GM23248 (cell line): ENCODE measurements at regions not wholly inside any gene's neighbourhood (a gene's known extent, or its start where the extent isn't known, plus 50 kb on each side); places are given as distances from the start of the nearest gene placed in this dataset.

Source experiments
- DNase-seq: peaks from one replicate; pipeline ENCODE4 v3.0.0-alpha.2; 2015
- H2AFZ ChIP-seq: fragments of 200-600 bp; sonication (generic); 2 replicates; pipeline ENCODE4 v1.6.1; 2016; ENCODE audit warnings: antibody characterized with exemption
- H3F3A ChIP-seq: fragments of 200-600 bp; sonication (generic); 2 replicates; pipeline ENCODE4 v1.6.1; 2016; ENCODE audit warnings: mild to moderate bottlenecking, antibody characterized with exemption, mixed run types; ENCODE audit not compliant: insufficient read depth
- H3K27ac ChIP-seq: fragments of 200-600 bp; sonication (generic); 2 replicates; pipeline ENCODE4 v1.5.1; 2016; ENCODE audit warnings: mild to moderate bottlenecking
- H3K27me3 ChIP-seq: fragments of 200-600 bp; sonication (generic); replicated peaks from 2 replicates; pipeline ENCODE4 v1.6.1; 2016; ENCODE audit warnings: mild to moderate bottlenecking; ENCODE audit not compliant: insufficient read depth
- H3K36me3 ChIP-seq: fragments of 200-600 bp; sonication (generic); 2 replicates; pipeline ENCODE4 v1.6.1; 2016; ENCODE audit warnings: low read depth, mild to moderate bottlenecking
- H3K4me1 ChIP-seq: fragments of 200-600 bp; sonication (generic); 2 replicates; pipeline ENCODE4 v1.6.1; 2016; ENCODE audit warnings: mild to moderate bottlenecking; ENCODE audit not compliant: insufficient read depth
- H3K4me2 ChIP-seq: fragments of 200-600 bp; sonication (generic); one replicate; pipeline ENCODE4 v1.6.1; 2016; ENCODE audit warnings: mild to moderate bottlenecking; ENCODE audit not compliant: unreplicated experiment
- H3K4me3 ChIP-seq: fragments of 200-600 bp; sonication (generic); 2 replicates; pipeline ENCODE4 v1.5.1; 2016; ENCODE audit warnings: mild to moderate bottlenecking
- H3K79me2 ChIP-seq: fragments of 200-600 bp; sonication (generic); 2 replicates; pipeline ENCODE4 v1.6.1; 2016; ENCODE audit warnings: mild to moderate bottlenecking; ENCODE audit not compliant: insufficient read depth
- H3K9ac ChIP-seq: fragments of 200-600 bp; sonication (generic); 2 replicates; pipeline ENCODE4 v1.6.1; 2016; ENCODE audit warnings: mild to moderate bottlenecking
- H3K9me2 ChIP-seq: fragments of 200-600 bp; sonication (generic); 2 replicates; pipeline ENCODE4 v1.6.1; 2016; ENCODE audit warnings: mixed run types, mild to moderate bottlenecking, moderate library complexity; ENCODE audit not compliant: insufficient read depth
- H3K9me3 ChIP-seq: fragments of 200-600 bp; sonication (generic); one replicate; pipeline ENCODE4 v1.6.1; 2017; ENCODE audit warnings: low read depth
- H4K20me1 ChIP-seq: fragments of 200-600 bp; sonication (generic); 2 replicates; pipeline ENCODE4 v1.6.0; 2016; ENCODE audit not compliant: insufficient read depth
- EZH2 ChIP-seq: fragments of 200-600 bp; sonication (generic); IDR thresholded peaks from 2 replicates; pipeline ENCODE4 v1.6.1; 2018; ENCODE audit warnings: antibody characterized with exemption, mild to moderate bottlenecking; ENCODE audit not compliant: insufficient read depth, poor library complexity, severe bottlenecking
- EZH2phosphoT487 ChIP-seq: fragments of 200-600 bp; sonication (generic); IDR thresholded peaks from 2 replicates; pipeline ENCODE4 v1.6.1; 2018; ENCODE audit warnings: antibody characterized with exemption, moderate library complexity, mild to moderate bottlenecking, low read depth; ENCODE audit not compliant: insufficient read depth
- WGBS, 2 experiments: methylation state at CpG; one replicate each; pipeline ENCODE4 v1.1.6; 2015 to 2017; ENCODE audit warnings: low lambda C conversion rate in 2 of 2, low coverage in 1 of 2; ENCODE audit errors: missing lambda C conversion rate in 2 of 2; 5-methylcytosine and 5-hydroxymethylcytosine counted together
- in situ Hi-C: fragments of 300-500 bp; cut with MboI; formaldehyde crosslinking; loops from 2 replicates; pipeline ENCODE4 v1.15.0; 2020

DNA sequence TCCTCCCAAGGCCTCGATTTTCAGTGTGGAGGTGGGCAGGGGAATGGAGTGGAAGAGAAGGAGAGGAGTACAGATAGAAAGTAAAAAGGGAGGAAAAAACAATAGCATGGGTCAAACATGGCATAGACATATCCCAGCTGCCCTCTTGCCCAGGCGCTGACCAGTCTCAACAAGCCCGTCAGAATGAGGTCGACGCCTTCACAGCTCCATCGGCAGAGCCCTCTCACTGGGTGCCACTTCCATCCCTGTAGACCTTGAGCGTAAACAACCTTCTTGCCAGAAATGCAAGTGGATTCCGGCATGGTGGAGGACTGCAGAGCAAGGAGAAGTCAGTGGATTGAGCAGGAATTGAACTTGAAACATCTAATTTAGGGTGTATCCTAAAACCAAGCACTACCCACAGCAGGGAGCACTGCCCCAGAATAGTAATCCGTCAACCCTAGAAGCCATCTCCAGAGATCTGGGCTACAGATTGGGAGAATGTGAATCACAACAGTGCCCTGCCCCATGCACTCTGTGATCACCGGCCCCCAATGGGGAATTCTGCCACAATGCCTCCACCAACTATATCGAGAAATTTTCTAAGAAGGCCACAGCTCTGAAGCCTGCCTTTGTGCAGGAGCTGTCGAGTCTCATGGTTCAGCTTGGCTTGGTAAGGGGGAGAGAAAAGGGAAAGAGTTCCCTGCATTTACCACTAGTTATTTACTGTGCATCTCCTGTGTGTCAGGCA lies 190.1 kb downstream of the UACA start:
- WGBS, 2 experiments, result 84 to 87% methylated on average over 12 of the region's 12 CpGs
- peaks cover 11% of the 10 kb centered on the region for H3K4me1 ChIP-seq
- no peak overlapping the region for H2AFZ ChIP-seq
- no peaks in the 10 kb centered on the region for H3K36me3 ChIP-seq
- H3K27me3 ChIP-seq, result peaks cover 3% of the 10 kb centered on the region; the same call in 1 of the 2 replicates
- no peaks in the 10 kb centered on the region for H3K9me2 ChIP-seq
- no peaks in the 10 kb centered on the region for H3K9me3 ChIP-seq
- no peak overlapping the region for H3K4me2 ChIP-seq
- H3K27ac ChIP-seq, result no peak overlapping the region
- no peak for DNase-seq
- no peak overlapping the region for H3K9ac ChIP-seq
- in situ Hi-C loops, result no loop called here
- H4K20me1 ChIP-seq, result no peaks in the 10 kb centered on the region
- no peak overlapping the region for H3K4me3 ChIP-seq
- no peak for TF ChIP-seq EZH2phosphoT487
- no peaks in the 10 kb centered on the region for H3K79me2 ChIP-seq
- peaks cover 8% of the 10 kb centered on the region; the same call in 1 of the 2 replicates for H3F3A ChIP-seq

DNA sequence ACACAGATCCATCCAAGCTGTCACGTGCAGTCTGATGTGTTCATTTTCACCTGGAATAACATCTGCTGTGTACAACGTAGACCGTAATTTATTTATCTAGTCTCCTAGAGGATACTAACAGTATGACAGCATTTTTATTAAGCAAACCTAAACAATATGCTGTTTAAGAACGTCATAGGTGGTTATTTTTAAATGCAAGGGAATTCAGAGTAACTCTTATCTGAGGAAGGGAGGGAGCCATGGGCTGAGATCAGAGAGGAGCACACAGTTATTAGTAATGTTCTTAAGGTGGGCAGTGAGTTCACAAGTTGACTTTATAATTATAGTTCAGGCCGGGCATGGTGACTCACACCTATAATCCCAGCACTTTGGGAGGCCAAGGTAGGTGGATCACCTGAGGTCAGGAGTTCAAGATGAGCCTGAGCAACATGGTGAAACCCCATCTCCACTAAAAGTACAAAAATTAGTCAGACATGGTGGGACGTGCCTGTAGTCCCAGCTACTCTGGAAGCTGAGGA lies 193.6 kb downstream of the UACA start:
- in situ Hi-C loops, result no loop called here
- no peak for DNase-seq
- no peak overlapping the region for H3K4me3 ChIP-seq
- H3K9me2 ChIP-seq, result no peaks in the 10 kb centered on the region
- no peak overlapping the region for H3K9ac ChIP-seq
- H2AFZ ChIP-seq, result no peak overlapping the region
- no peaks in the 10 kb centered on the region for H3K9me3 ChIP-seq
- 69 to 70% methylated on average over 6 of the region's 6 CpGs for WGBS, 2 experiments
- H3K79me2 ChIP-seq, result no peaks in the 10 kb centered on the region
- 0 out of 2 replicates have a peak, but pooled peaks cover 6% of the 10 kb centered on the region for H3K27me3 ChIP-seq
- TF ChIP-seq EZH2 (no peak), EZH2phosphoT487 (no peak)
- H3K27ac ChIP-seq, result no peak overlapping the region
- no peaks in the 10 kb centered on the region; the same call in 1 of the 2 replicates for H3F3A ChIP-seq
- H3K4me2 ChIP-seq, result no peak overlapping the region
- H4K20me1 ChIP-seq, result no peaks in the 10 kb centered on the region
- H3K4me1 ChIP-seq, result 0 out of 2 replicates have a peak, but pooled peaks cover under 1% of the 10 kb centered on the region
- no peaks in the 10 kb centered on the region for H3K36me3 ChIP-seq

DNA sequence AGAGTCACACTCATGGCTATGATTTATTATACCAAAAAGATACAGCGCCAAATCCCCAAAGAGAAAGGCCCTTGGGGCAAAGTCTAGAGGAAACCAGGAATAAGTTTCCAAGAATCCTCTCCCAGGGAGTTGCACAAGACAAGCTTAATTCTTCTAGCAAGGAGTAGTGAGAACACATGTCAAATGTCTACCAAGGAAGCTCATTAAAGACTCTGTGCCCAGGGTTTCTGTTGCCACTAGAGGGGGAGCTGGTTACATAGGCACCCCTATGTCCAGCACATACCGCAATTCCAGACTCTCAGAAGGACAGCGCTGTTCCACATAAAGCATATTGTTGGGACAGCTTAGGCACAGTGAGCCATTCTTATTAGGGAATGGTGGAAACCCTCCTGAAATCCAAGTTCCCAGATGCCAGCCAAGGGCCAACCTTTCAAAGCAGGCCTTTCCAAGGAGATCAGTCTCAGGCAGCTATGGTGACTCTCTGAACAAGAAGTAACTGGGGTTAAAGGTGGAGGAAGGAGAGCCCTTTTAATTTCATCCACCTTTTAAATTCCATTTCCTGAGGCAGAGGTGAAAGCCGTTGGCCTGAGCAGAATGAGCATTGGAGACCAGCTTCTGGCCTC lies 194.2 kb downstream of the UACA start:
- Histone ChIP-seq H3K9me3 (no peaks in the 10 kb centered on the region), H3K4me3 (no peak overlapping the region), H3F3A (no peaks in the 10 kb centered on the region; the same call in 1 of the 2 replicates), H2AFZ (no peak overlapping the region), H3K27me3 (0 out of 2 replicates have a peak, but pooled peaks cover 7% of the 10 kb centered on the region), H3K36me3 (no peaks in the 10 kb centered on the region), H3K4me1 (no peaks in the 10 kb centered on the region), H3K27ac (no peak overlapping the region), H3K4me2 (no peak overlapping the region), H4K20me1 (no peaks in the 10 kb centered on the region), H3K79me2 (no peaks in the 10 kb centered on the region), H3K9ac (no peak overlapping the region), H3K9me2 (no peaks in the 10 kb centered on the region)
- TF ChIP-seq EZH2phosphoT487 (no peak), EZH2 (no peak)
- WGBS, 2 experiments, result 74 to 75% methylated on average over 4 of the region's 4 CpGs
- in situ Hi-C loops, result no loop called here
- peak; percentile 61 for DNase-seq

DNA sequence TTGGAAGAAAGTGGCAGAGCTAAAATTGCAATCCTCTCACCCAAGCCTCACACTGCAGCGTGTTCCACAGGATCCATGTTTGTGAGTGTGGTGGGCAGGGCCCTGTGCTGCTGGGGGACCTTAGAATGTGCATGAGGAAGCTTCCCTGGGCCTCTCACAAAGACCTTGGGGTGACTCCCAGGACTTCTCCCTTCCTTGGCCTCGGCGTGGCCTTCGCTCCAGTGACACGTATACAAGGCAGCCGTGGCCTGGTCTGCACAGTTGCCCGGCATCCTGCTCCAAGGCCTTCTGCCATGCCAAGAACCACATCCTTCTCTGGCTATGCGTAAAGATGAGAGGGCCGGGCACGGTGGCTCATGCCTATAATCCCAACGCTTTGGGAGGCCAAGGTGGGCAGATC lies 196.4 kb downstream of the UACA start:
- Histone ChIP-seq H3K9ac (no peak overlapping the region), H3K4me2 (no peak overlapping the region), H3K27ac (no peak overlapping the region), H3K9me2 (no peaks in the 10 kb centered on the region), H3K9me3 (no peaks in the 10 kb centered on the region), H3F3A (no peaks in the 10 kb centered on the region; the same call in 1 of the 2 replicates), H4K20me1 (no peaks in the 10 kb centered on the region), H2AFZ (no peak overlapping the region), H3K4me3 (no peak overlapping the region), H3K27me3 (0 out of 2 replicates have a peak, but pooled peaks cover 12% of the 10 kb centered on the region), H3K79me2 (no peaks in the 10 kb centered on the region), H3K36me3 (no peaks in the 10 kb centered on the region), H3K4me1 (no peaks in the 10 kb centered on the region)
- 83 to 84% methylated on average over 11 of the region's 11 CpGs for WGBS, 2 experiments
- TF ChIP-seq EZH2 (no peak), EZH2phosphoT487 (no peak)
- no peak for DNase-seq
- in situ Hi-C loops, result no loop called here
